Tongue (tissue), 1 donor: ENCODE measurements at regions not wholly inside any gene's neighbourhood (a gene's known extent, or its start where the extent isn't known, plus 50 kb on each side); places are given as distances from the start of the nearest gene placed in this dataset.

Experiments
- DNase-seq: peaks from one replicate; pipeline ENCODE4 v3.0.0-alpha.2; 2015

DNA sequence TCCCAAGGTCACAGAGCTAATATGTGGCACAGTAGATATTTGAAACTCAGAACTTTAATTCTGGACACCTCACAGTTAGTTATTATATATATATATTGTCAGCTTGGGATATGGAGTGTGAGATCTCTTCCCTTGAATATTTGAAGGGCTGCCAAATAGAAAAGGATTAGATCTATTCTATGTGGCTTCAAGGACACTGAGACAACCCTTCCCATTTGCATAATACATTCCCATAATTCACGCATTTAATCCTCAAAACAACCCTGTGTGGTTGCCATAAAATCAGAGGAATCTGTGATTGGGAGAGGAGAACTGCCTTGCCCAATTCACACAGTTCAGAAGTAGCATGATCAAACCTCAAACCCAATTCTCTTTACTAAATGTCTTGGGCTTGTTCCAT lies 365.8 kb upstream of the DYNLRB2 start:
- DNase-seq = no peak

GRCh38 chr16:80174416-80174815 lies 366.4 kb upstream of the DYNLRB2 start:
- no peak for DNase-seq

GRCh38 chr16:80171746-80172145 lies 369.0 kb upstream of the DYNLRB2 start:
- DNase-seq = peak; percentile 34

DNA sequence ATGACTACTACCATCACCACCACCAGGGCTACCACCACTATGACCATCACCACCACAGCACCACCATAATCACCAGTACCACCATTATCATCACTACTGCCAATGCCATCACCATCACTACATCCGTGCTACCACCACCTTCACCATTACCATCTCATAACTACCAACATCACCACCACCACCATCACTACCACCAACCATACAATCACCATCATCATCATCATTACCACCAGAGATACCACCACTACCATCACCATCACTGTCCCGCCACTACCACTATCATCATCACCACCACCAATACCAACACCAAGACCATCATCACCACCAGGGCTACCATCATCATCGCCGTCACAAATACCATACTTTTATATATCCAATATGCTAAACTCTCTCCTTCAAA lies 369.6 kb upstream of the DYNLRB2 start:
- DNase-seq = no peak

GRCh38 chr16:80167657-80168390 lies 373.0 kb upstream of the DYNLRB2 start:
- no peak for DNase-seq

DNA sequence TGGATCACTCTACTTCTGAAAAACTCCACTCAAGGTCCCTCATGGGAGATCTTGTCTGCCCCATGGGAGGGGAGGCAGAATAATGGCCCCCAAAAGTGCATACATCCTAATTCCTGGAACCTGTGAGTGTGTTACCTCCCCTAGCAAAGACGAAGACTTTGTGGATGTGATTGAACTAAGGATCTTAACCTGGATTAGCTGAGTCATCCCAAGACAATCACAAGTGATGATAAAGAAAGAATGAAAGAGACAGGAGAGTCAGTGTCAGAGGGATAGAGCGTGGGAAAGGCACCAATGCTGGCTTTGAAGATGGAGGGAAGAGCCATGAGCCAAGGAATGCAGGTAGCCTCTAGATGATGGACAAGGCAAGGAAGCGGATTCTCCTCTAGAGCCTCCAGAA lies 374.7 kb upstream of the DYNLRB2 start:
- DNase-seq = no peak

DNA sequence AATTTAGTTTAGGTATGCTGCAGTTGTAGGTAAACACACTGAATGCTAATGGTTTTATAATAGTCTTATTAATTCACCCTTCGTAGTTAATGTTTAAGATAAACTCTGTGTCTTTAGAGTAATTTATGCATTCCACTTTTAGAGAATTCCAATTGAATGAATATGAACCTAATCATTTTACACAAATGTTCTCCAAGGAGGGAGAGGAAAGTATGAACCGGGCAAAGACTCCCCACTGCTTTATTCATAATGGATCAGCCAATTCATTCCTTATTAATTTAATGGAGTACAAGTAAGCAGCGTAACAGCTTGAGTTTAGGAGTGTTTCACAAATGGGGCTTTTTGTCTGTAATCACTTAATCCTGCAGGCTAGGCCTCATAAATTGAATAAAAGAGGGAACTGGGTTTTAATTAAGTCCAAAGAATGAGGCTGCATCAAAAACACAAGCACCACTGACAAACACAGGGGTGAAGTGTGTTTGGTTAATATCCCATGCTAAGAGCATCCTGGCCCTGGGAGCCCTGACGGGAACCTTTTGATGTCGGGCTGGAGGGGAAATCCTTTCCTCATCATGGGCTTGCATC lies 375.7 kb upstream of the DYNLRB2 start:
- no peak for DNase-seq

DNA sequence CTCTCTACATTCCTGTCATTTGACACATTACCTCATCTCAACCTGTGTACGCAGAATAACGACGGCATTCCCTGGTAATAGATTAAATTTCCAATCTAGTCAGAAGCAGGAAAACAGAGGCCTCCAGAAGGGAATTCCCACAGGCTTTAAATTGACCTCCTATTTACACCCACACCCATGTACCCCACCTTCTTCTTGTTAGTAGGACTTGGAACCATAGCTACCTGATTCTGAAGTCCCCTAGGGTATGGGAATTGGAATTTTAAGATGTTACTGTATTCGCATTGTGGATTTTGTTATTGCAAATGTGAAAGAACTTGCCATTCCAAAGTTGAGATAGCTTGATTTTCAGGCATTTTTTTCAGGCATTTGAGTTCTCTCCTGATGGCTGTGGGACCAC lies 377.5 kb upstream of the DYNLRB2 start:
- DNase-seq = no peak

DNA sequence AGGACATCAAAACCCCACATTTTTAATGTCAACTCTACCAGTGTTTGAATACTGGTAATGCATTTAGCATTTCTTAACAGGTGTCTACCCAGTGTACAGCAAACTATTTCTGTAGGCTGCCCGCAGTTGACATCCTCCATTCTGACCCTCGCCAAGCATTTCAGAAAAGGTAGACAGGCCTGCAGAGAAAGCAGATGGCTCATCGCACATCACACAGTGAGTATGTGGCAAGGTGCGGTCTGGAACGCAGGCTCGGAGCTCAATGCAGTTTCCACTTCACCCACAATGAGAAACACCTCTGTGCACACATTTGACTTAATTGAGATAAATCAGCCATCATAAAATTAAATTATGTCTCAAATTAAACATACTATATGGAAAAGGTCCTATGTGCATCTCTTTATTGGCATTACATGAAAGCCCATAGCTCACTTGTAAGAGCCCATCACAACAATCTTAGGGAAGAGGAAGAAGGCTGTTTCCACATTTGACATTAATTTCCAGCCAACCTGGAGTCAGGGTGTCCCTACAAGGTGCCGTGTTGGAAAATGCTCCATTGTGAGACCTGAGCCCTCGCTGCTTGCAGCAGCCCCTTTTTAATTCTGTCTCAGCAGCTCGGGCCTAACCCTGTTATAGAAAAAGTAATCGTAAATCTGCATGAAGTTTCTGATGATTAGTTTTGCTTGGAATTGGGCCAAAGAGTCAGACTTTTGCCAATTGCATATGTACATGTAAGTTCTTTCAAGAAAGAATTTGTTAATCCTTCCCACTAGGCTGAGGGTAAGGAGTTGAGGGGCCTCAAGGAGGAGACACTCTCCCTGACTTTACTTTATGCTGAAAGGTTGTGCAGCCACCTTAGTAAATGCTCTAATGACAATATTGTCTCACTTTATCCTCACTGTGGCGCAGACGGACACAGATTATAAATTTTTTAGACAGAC lies 378.7 kb upstream of the DYNLRB2 start:
- DNase-seq = peak; percentile 34

- no peak for DNase-seq
Measured at GRCh38 chr16:80158766-80159165, 382.0 kb upstream of the DYNLRB2 start.

DNA sequence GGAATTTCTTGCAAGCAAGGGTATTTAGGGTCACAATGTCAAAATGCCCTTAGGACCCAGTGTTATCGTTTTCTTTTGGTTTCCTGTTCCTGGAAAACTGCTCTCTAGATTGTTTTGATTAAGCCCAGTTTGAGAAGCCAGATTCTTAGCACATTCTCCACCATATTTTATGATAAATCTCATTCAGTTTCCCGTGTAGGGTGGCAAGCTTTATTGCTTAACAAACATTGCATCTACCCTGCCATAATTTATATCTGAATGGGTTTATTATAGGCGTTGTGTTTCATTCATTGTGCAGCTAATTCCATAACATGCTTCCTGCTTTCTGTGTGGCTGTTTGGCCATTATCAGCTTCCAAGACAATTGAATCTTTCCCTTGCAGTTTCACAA lies 389.1 kb upstream of the DYNLRB2 start:
- no peak for DNase-seq

DNA sequence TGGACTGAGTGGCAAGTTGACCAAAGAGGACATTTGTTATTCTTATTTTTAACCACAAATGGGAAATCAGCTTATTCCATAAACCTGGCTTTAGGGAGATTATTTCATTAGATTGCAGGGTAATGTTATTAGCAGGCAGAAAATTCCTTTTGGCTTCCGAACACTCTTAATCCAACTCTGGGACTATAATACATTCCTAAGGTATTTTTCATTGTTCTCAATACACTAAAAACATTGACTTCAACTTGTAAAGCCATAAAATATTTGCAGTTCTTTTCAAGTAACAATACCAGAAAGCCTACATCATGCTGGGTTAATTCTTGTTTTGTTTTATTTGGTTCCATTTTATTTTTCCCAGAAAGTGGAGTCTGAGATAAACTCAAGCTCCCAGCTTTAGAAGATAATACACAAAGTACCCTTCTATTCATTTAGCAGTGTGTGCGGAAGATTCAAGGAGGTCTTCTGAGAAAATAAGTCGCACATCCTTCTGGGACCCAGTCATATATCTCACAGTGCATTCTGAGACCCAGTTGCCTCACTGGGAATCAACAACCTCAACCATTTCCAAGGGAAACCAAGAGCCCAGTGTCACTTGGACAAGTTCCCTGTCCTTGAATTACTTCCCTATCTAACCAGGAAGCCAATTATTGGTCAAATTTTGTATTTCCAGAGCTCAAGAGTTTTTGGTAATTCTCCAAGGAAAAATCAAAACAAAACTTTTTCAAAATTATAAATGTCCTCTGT lies 389.6 kb upstream of the DYNLRB2 start:
- DNase-seq = no peak

DNA sequence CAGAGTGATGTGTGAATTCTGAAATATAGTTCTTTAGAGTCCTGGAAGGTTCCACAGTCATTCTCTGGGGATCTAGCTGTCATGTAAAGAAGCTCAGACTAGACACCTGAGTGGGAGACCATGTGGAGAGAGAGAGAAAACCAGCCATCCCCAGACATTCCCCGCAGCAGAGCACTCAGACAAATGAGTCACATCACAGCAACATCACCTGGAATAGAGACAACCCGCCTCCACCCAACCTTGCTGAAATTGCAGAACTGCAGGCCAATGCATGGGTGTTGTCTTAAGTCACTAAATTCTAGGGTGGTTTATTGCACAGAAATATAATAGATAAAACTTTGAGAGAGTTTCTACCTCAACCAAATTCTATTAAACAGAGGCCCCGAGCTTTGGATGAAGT lies 392.0 kb upstream of the DYNLRB2 start:
- DNase-seq = no peak

DNA sequence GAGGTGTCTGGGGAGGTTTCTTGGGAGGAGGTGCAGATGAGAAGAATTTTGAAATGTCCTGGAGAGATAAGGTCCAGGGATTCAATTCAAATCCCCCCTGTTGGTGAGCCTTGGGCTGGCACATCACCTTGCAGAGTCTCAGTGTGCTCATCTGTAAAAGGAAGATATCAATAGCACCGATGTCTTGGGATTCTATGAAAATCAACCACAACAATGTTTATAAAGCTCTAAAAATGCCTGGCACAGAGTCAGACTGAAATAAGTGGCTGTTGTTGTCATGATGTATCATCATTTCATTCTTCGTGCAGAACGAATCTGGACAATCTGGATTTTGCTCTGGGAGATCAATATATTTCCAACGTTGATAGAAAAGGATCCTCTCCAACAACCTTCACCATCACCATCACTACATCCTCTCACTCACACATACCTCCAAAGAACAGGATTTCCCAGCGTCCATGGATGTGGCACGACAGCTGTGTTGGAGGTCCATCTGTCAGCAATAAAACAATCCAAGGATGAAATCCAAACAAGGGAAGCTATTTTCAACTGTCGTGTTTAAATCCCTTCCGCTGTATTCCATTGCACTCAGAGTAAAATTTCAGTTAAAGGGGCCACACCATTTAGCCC lies 393.7 kb upstream of the DYNLRB2 start:
- peak; percentile 66 for DNase-seq

GRCh38 chr16:80144191-80144590 lies 396.6 kb upstream of the DYNLRB2 start:
- DNase-seq = no peak

- DNase-seq = no peak
Measured at GRCh38 chr16:80142940-80143339, 397.9 kb upstream of the DYNLRB2 start.

GRCh38 chr16:80142281-80142680 lies 398.5 kb upstream of the DYNLRB2 start:
- DNase-seq = no peak

DNA sequence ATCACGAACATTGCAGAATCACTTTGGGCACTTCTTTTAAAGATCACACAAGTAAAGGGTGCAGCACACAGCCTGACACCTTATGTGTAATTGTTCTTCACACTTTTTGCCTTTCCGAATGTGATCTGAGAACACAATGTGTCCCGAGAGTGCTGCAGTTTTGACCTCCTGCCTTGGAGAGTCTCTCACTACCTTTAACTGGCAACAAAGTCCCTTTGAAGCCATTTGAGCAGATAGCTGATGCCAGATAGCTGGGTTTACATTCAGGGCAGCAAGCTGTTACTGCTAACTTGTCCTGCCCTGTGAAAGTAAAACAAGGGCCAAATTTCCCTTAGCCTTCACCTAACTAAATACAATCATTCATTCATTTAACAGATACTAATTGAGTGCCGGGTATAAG lies 411.0 kb upstream of the DYNLRB2 start:
- DNase-seq = no peak

DNA sequence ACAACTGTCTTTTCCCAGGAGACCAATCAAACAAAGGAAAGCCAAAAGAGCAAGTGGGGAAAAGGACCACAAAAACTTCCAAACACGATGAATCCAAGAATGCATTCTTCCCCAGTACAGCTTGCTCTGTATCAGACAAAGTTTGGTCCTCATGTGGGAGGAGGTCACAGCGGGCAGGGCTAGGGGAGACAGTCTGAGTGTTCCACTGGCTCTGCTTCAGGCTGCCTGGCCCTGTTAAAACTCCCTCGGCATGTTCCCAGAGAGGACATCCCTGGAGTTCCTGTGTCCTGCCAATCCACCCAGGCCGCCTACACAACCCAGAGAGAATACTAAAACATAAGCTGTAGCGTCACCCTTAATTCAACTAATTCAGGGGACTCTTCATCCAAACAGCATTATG lies 415.1 kb upstream of the DYNLRB2 start:
- no peak for DNase-seq

- no peak for DNase-seq
Measured at GRCh38 chr16:80123189-80123588, 417.6 kb upstream of the DYNLRB2 start.

DNA sequence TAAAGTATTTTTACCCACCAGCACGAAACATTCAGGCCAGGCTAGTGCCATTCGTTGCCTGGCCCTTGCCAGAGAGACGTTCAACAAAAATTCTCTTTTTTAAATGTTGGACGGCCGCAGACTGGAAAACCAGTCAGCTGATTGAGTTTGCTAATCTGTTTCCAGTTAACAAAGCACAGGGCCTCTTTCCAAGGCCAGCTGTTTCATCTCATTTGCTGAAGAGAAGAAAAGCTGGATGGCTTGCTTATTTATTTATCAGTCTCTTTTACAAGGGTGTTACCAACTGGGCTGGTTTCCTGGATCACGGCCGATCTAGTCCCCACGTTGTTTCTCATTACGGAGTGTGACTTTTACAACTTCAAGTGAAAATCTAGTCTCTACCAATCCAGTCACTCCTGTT lies 418.7 kb upstream of the DYNLRB2 start:
- DNase-seq = peak; percentile 78

DNA sequence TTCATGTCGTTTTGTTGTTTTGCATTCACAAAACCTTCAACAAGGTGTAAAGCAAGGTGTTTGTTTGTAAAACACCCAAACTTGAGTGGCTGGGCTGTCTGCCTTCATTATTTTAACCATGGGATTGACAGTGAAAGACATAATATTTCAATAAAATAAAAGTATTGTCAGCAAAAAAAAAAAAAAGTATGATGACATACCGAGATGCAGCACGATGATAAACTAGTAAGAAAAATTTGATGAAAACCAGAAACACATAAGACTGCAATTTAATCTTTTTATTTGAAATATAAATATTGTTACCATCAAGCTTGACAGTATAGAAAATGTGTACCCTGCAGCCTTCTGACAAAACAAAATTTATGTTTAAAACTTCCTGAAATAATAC lies 419.3 kb upstream of the DYNLRB2 start:
- peak; percentile 10 for DNase-seq
